ENCODE measurements at regions not wholly inside any gene's neighbourhood (a gene's known extent, or its start where the extent isn't known, plus 50 kb on each side); places are given as distances from the start of the nearest gene placed in this dataset.
A peak's percentile ranks its signal among the peaks of the same experiment; 100 is the strongest.

GRCh38 chr5:124596595-124597421, 149.6 kb downstream of the ZNF608 start (continued):
- TF ChIP-seq ZNF136 (CRISPR knock-in tag; IDR thresholded peaks at IDR 0.05; ENCODE audit: low read depth) (no peak), GMEB1 (CRISPR knock-in tag; IDR thresholded peaks at IDR 0.05; ENCODE audit: borderline replicate concordance) (no peak), ZNF24 (IDR thresholded peaks at IDR 0.05) (no peak), ZNF160 (CRISPR knock-in tag; IDR thresholded peaks at IDR 0.05) (no peak), SRF (IDR thresholded peaks at IDR 0.05; ENCODE audit: low read depth, low read length) (no peak), MBNL3 (CRISPR knock-in tag; conservative IDR thresholded peaks at IDR 0.05) (no peak), ZKSCAN5 (CRISPR knock-in tag; IDR thresholded peaks at IDR 0.05) (no peak), UBTF (CRISPR knock-in tag; IDR thresholded peaks at IDR 0.05) (no peak), ZNF33B (CRISPR knock-in tag; IDR thresholded peaks at IDR 0.05) (no peak), STAG1 (CRISPR knock-in tag; IDR thresholded peaks at IDR 0.05) (no peak), GPBP1L1 (CRISPR knock-in tag; IDR thresholded peaks at IDR 0.05) (no peak), ZMYM3 (CRISPR knock-in tag; IDR thresholded peaks at IDR 0.05) (0 out of 2 replicates have a peak, but pooled peaks have one; percentile 53), ZNF33A (CRISPR knock-in tag; IDR thresholded peaks at IDR 0.05; ENCODE audit: borderline replicate concordance) (no peak), RARG (CRISPR knock-in tag; IDR thresholded peaks at IDR 0.05; ENCODE audit: low read depth) (no peak), JARID2 (CRISPR knock-in tag; IDR thresholded peaks at IDR 0.05; ENCODE audit: insufficient replicate concordance) (no peak), ZHX2 (IDR thresholded peaks at IDR 0.05; ENCODE audit: low read depth) (no peak), ZHX2 (CRISPR knock-in tag; IDR thresholded peaks at IDR 0.05; ENCODE audit: borderline replicate concordance) (no peak), ZNF713 (CRISPR knock-in tag; IDR thresholded peaks at IDR 0.05) (no peak), NCOA2 (CRISPR knock-in tag; IDR thresholded peaks at IDR 0.05) (peak; percentile 74; the same call in 1 of the 2 replicates)
